ENCODE measurements at regions not wholly inside any gene's neighbourhood (a gene's known extent, or its start where the extent isn't known, plus 50 kb on each side); places are given as distances from the start of the nearest gene placed in this dataset.

- TF ChIP-seq CTCF (IDR thresholded peaks at IDR 0.05) (no peak), ZFX (IDR thresholded peaks at IDR 0.05; ENCODE audit: borderline replicate concordance) (no peak)
Observed at GRCh38 chr13:62294244-62294643, 878.6 kb upstream of the PCDH20 start.

GRCh38 chr13:62292714-62293480 is 877.2 kb upstream of the PCDH20 start:
- TF ChIP-seq CTCF (IDR thresholded peaks at IDR 0.05): no peak
- TF ChIP-seq ZFX (IDR thresholded peaks at IDR 0.05; ENCODE audit: borderline replicate concordance): no peak
- no peak overlapping the region for H3K27ac ChIP-seq

More at GRCh38 chr13:62294244-62294643, 878.6 kb upstream of the PCDH20 start:
- no peak overlapping the region for H3K27ac ChIP-seq

GRCh38 chr13:62290542-62290941 is 874.9 kb upstream of the PCDH20 start:
- TF ChIP-seq ZFX (IDR thresholded peaks at IDR 0.05; ENCODE audit: borderline replicate concordance): no peak
- TF ChIP-seq CTCF (IDR thresholded peaks at IDR 0.05): no peak
- no peak overlapping the region for H3K27ac ChIP-seq

GRCh38 chr13:62287764-62288163 is 872.1 kb upstream of the PCDH20 start:
- TF ChIP-seq ZFX (IDR thresholded peaks at IDR 0.05; ENCODE audit: borderline replicate concordance): no peak
- no peak for TF ChIP-seq CTCF (IDR thresholded peaks at IDR 0.05)

GRCh38 chr13:62280590-62280989 is 864.9 kb upstream of the PCDH20 start:
- H3K27ac ChIP-seq: no peak overlapping the region
- TF ChIP-seq CTCF (IDR thresholded peaks at IDR 0.05) (no peak), ZFX (IDR thresholded peaks at IDR 0.05; ENCODE audit: borderline replicate concordance) (no peak)

More at GRCh38 chr13:62287764-62288163, 872.1 kb upstream of the PCDH20 start:
- no peak overlapping the region for H3K27ac ChIP-seq

- no peak overlapping the region for H3K27ac ChIP-seq
- TF ChIP-seq ZFX (IDR thresholded peaks at IDR 0.05; ENCODE audit: borderline replicate concordance) (no peak), CTCF (IDR thresholded peaks at IDR 0.05) (no peak)
Observed at GRCh38 chr13:62278271-62278670, 862.6 kb upstream of the PCDH20 start.

GRCh38 chr13:62251734-62252133 is 836.1 kb upstream of the PCDH20 start:
- H3K27ac ChIP-seq: no peak overlapping the region
- TF ChIP-seq ZFX (IDR thresholded peaks at IDR 0.05; ENCODE audit: borderline replicate concordance) (no peak), CTCF (IDR thresholded peaks at IDR 0.05) (no peak)

Measured in 22Rv1 (cell line).